HEK293 (cell line): ENCODE measurements at regions not wholly inside any gene's neighbourhood (a gene's known extent, or its start where the extent isn't known, plus 50 kb on each side); places are given as distances from the start of the nearest gene placed in this dataset.

Source experiments
- CTCF ChIA-PET: fragments of 350-600 bp; formaldehyde crosslinking; extraction: SDS; loops from one replicate; lab custom pipeline; 2021; ENCODE audit warnings: antibody characterized with exemption; lab: Yijun Ruan, JAX
- POLR2A ChIA-PET: fragments of 300-600 bp; formaldehyde crosslinking; extraction: SDS; loops from one replicate; lab custom pipeline; 2020; ENCODE audit warnings: antibody characterized with exemption, inconsistent platforms; lab: Yijun Ruan, JAX
- H3K27ac ChIP-seq: fragments of 200-500 bp; sonication (Bioruptor generic); 2 replicates; pipeline ENCODE4 v1.5.1; 2014; ENCODE audit warnings: low read depth, low read length, control low read depth, inconsistent platforms; ENCODE audit errors: extremely low read depth
- H3K36me3 ChIP-seq, 2 experiments: fragments of 200-500 bp in 1 of 2; sonication (Bioruptor generic) in 1 of 2; 1 replicate in 1 of 2; 2 replicates in 1 of 2; pipeline ENCODE4 v1.5.1; 2014 to 2017; ENCODE audit warnings: inconsistent platforms in 2 of 2, low read length in 2 of 2; ENCODE audit not compliant: control insufficient read depth in 2 of 2, insufficient read depth in 1 of 2
- H3K4me1 ChIP-seq: fragments of 200-500 bp; sonication (Bioruptor generic); 2 replicates; pipeline ENCODE4 v1.5.1; 2014; ENCODE audit warnings: mild to moderate bottlenecking, low read length, inconsistent platforms; ENCODE audit not compliant: control insufficient read depth, insufficient read depth
- H3K4me3 ChIP-seq: 2 replicates; pipeline ENCODE4 v1.5.1; 2011; ENCODE audit warnings: low read depth, mild to moderate bottlenecking, control low read depth, low read length, moderate library complexity
- H3K9me3 ChIP-seq: fragments of 200-500 bp; sonication (Bioruptor generic); 2 replicates; pipeline ENCODE4 v1.5.1; 2014; ENCODE audit warnings: low read depth, low read length, inconsistent platforms; ENCODE audit not compliant: control insufficient read depth, insufficient read depth
- ATF2 ChIP-seq: fragments of 450-650 bp; formaldehyde crosslinking; IDR thresholded peaks from 2 replicates; pipeline ENCODE4 v1.5.1; 2016; ENCODE audit warnings: missing biosample characterization, missing genetic modification characterization, low read depth
- FEZF1 ChIP-seq: fragments of 450-650 bp; formaldehyde crosslinking; IDR thresholded peaks from 2 replicates; pipeline ENCODE4 v1.5.1; 2016; ENCODE audit warnings: missing biosample characterization, missing genetic modification characterization
- KLF16 ChIP-seq: fragments of 450-650 bp; formaldehyde crosslinking; IDR thresholded peaks from 2 replicates; pipeline ENCODE4 v1.5.1; 2017; ENCODE audit warnings: missing biosample characterization, missing genetic modification characterization
- SETDB1 ChIP-seq: IDR thresholded peaks from one replicate; pipeline ENCODE4 v1.6.1; 2017; ENCODE audit warnings: mild to moderate bottlenecking, low read length, moderate library complexity, mixed read lengths; ENCODE audit not compliant: insufficient read length
- SP2 ChIP-seq: fragments of 450-650 bp; formaldehyde crosslinking; IDR thresholded peaks from 2 replicates; pipeline ENCODE4 v1.5.1; 2016; ENCODE audit warnings: missing biosample characterization, missing genetic modification characterization
- TCF7L2 ChIP-seq: IDR thresholded peaks from 2 replicates; pipeline ENCODE4 v1.6.1; 2011; ENCODE audit warnings: low read depth, mild to moderate bottlenecking, inconsistent platforms, low read length, moderate library complexity, borderline replicate concordance
- ZBTB17 ChIP-seq: fragments of 450-650 bp; formaldehyde crosslinking; IDR thresholded peaks from 2 replicates; pipeline ENCODE4 v1.5.1; 2016; ENCODE audit warnings: missing biosample characterization, missing genetic modification characterization
- ZNF184 ChIP-seq: fragments of 450-650 bp; IDR thresholded peaks from 2 replicates; pipeline ENCODE4 v1.5.1; 2018; ENCODE audit warnings: missing biosample characterization, mild to moderate bottlenecking, missing genetic modification characterization
- ZNF19 ChIP-seq: fragments of 450-650 bp; formaldehyde crosslinking; IDR thresholded peaks from 2 replicates; pipeline ENCODE4; 2016; ENCODE audit warnings: missing biosample characterization, missing genetic modification characterization, low read depth
- ZNF248 ChIP-seq: fragments of 450-650 bp; formaldehyde crosslinking; IDR thresholded peaks from 2 replicates; pipeline ENCODE4 v1.5.1; 2017; ENCODE audit warnings: missing biosample characterization, missing genetic modification characterization
- ZNF311 ChIP-seq: fragments of 450-650 bp; formaldehyde crosslinking; IDR thresholded peaks from 2 replicates; pipeline ENCODE4 v1.5.1; 2017; ENCODE audit warnings: missing biosample characterization, missing genetic modification characterization, borderline replicate concordance
- ZNF530 ChIP-seq: fragments of 450-650 bp; formaldehyde crosslinking; IDR thresholded peaks from 2 replicates; pipeline ENCODE4 v1.5.1; 2016; ENCODE audit warnings: low read depth, missing biosample characterization, missing genetic modification characterization
- ZNF561 ChIP-seq: fragments of 450-650 bp; IDR thresholded peaks from 2 replicates; pipeline ENCODE4 v1.5.1; 2018; ENCODE audit warnings: missing biosample characterization, missing genetic modification characterization, borderline replicate concordance
- ZNF692 ChIP-seq: fragments of 450-650 bp; formaldehyde crosslinking; IDR thresholded peaks from 2 replicates; pipeline ENCODE4 v1.5.1; 2016; ENCODE audit warnings: missing biosample characterization, missing genetic modification characterization
- ZNF747 ChIP-seq: fragments of 450-650 bp; formaldehyde crosslinking; IDR thresholded peaks from 2 replicates; pipeline ENCODE4 v1.5.1; 2016; ENCODE audit warnings: missing biosample characterization, missing genetic modification characterization
- TF ChIP-seq, protein P1 (sequence below): fragments of 450-650 bp; formaldehyde crosslinking; IDR thresholded peaks from 2 replicates; pipeline ENCODE4 v1.5.1; 2016; ENCODE audit warnings: missing biosample characterization, missing genetic modification characterization
- TF ChIP-seq, protein P2 (sequence below): fragments of 450-650 bp; formaldehyde crosslinking; IDR thresholded peaks from 2 replicates; pipeline ENCODE4 v1.5.1; 2016; ENCODE audit warnings: missing biosample characterization, missing genetic modification characterization, low read depth
- TF ChIP-seq, protein P3 (sequence below): fragments of 450-650 bp; formaldehyde crosslinking; optimal IDR thresholded peaks from 2 replicates; pipeline ENCODE3; 2016; ENCODE audit warnings: missing biosample characterization, mild to moderate bottlenecking, missing genetic modification characterization

GRCh38 chr4:98804403-98804802 lies 124.5 kb downstream of the EIF4E start:
- no peaks in the 10 kb centered on the region for H3K4me1 ChIP-seq
- H3K36me3 ChIP-seq = no peaks in the 10 kb centered on the region
- no peaks in the 10 kb centered on the region for H3K9me3 ChIP-seq
- no peak overlapping the region for H3K27ac ChIP-seq
- CTCF ChIA-PET = interaction anchor here (0.7 kb wide), 1 partner anchor 59 kb away, joined by 3 read pairs; no protein-coding TSS in a partner anchor
- TF ChIP-seq SETDB1 (no peak), ZBTB17 (tag by site-specific recombination) (no peak), ATF2 (no peak), FEZF1 (tag by site-specific recombination) (no peak), ZNF19 (tag by site-specific recombination) (no peak)
- TF ChIP-seq, protein P1, sequence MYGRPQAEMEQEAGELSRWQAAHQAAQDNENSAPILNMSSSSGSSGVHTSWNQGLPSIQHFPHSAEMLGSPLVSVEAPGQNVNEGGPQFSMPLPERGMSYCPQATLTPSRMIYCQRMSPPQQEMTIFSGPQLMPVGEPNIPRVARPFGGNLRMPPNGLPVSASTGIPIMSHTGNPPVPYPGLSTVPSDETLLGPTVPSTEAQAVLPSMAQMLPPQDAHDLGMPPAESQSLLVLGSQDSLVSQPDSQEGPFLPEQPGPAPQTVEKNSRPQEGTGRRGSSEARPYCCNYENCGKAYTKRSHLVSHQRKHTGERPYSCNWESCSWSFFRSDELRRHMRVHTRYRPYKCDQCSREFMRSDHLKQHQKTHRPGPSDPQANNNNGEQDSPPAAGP = no peak
- H3K4me3 ChIP-seq = no peak overlapping the region
- POLR2A ChIA-PET = no interaction called here

DNA sequence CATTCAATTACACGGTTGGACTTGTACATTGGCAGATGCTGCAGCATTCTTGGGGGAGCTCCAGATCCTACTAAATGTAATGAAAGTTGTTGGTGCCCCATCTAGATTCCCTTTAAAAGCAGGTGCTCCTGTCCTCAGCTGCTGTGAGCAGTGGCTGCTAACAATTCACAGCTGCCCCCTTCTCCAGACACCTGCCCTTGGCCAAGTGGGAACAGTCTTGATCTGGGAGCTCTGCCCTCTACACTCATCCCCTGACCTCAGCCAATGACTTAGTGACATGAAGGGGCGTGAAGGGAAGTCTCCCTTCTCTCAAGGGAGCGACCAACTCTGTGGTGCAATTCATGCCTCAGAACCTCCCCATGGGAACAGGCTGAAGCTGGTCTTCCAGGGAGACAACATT lies 125.7 kb downstream of the EIF4E start:
- Histone ChIP-seq H3K4me1 (no peaks in the 10 kb centered on the region), H3K9me3 (no peaks in the 10 kb centered on the region), H3K4me3 (no peak overlapping the region), H3K27ac (no peak overlapping the region), H3K36me3 (no peaks in the 10 kb centered on the region)
- no peak for TF ChIP-seq ZNF747 (tag by site-specific recombination)
- TF ChIP-seq SP2 (tag by site-specific recombination) = no peak
- no peak for TF ChIP-seq ZNF561 (tag by site-specific recombination)
- TF ChIP-seq KLF16 = no peak
- TF ChIP-seq ZNF692 (tag by site-specific recombination) = no peak
- TF ChIP-seq ZNF311 (tag by site-specific recombination) = no peak
- TF ChIP-seq, protein P2, sequence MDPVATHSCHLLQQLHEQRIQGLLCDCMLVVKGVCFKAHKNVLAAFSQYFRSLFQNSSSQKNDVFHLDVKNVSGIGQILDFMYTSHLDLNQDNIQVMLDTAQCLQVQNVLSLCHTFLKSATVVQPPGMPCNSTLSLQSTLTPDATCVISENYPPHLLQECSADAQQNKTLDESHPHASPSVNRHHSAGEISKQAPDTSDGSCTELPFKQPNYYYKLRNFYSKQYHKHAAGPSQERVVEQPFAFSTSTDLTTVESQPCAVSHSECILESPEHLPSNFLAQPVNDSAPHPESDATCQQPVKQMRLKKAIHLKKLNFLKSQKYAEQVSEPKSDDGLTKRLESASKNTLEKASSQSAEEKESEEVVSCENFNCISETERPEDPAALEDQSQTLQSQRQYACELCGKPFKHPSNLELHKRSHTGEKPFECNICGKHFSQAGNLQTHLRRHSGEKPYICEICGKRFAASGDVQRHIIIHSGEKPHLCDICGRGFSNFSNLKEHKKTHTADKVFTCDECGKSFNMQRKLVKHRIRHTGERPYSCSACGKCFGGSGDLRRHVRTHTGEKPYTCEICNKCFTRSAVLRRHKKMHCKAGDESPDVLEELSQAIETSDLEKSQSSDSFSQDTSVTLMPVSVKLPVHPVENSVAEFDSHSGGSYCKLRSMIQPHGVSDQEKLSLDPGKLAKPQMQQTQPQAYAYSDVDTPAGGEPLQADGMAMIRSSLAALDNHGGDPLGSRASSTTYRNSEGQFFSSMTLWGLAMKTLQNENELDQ (tag by site-specific recombination) = no peak
- TF ChIP-seq ZNF530 = no peak
- TF ChIP-seq, protein P3, sequence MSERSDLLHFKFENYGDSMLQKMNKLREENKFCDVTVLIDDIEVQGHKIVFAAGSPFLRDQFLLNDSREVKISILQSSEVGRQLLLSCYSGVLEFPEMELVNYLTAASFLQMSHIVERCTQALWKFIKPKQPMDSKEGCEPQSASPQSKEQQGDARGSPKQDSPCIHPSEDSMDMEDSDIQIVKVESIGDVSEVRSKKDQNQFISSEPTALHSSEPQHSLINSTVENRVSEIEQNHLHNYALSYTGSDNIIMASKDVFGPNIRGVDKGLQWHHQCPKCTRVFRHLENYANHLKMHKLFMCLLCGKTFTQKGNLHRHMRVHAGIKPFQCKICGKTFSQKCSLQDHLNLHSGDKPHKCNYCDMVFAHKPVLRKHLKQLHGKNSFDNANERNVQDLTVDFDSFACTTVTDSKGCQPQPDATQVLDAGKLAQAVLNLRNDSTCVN (tag by site-specific recombination) = no peak
- TF ChIP-seq ZNF248 = no peak
- no peak for TF ChIP-seq ZNF184 (tag by site-specific recombination)
- no peak for TF ChIP-seq TCF7L2
- CTCF ChIA-PET = interaction anchor here (0.6 kb wide), 1 partner anchor 654 kb away, joined by 3 read pairs; no protein-coding TSS in a partner anchor
- POLR2A ChIA-PET = no interaction called here
